Esophagus squamous epithelium (tissue), 5 donors: ENCODE measurements at regions not wholly inside any gene's neighbourhood (a gene's known extent, or its start where the extent isn't known, plus 50 kb on each side); places are given as distances from the start of the nearest gene placed in this dataset.

Experiments used
- DNase-seq: peaks from one replicate; lab custom pipeline; 2025; lab: John Stamatoyannopoulos, UW
- H3K27ac ChIP-seq, 4 donors: fragments of 200-600 bp; sonication (generic); one replicate each; pipeline ENCODE4 v1.5.1; 2016 to 2019; ENCODE audit warnings: mild to moderate bottlenecking in 1 of 4
- H3K27me3 ChIP-seq, 4 donors: fragments of 200-600 bp; sonication (generic); 1 replicate in 3 of 4; 2 replicates in 1 of 4; pipeline versions ENCODE4 v1.5.1 to v1.6.0; 2017 to 2021; ENCODE audit warnings: antibody characterized with exemption in 1 of 4
- H3K36me3 ChIP-seq, 3 donors: fragments of 200-600 bp; sonication (generic); one replicate each; pipeline ENCODE4 v1.5.1; 2016 to 2019
- H3K4me1 ChIP-seq, 3 donors: fragments of 200-600 bp; sonication (generic); one replicate each; pipeline ENCODE4 v1.5.1; 2017 to 2019
- H3K4me3 ChIP-seq, 4 donors: fragments of 200-600 bp; sonication (generic); 1 replicate in 3 of 4; 2 replicates in 1 of 4; pipeline ENCODE4 v1.5.1; 2016 to 2019; ENCODE audit warnings: mild to moderate bottlenecking in 2 of 4, moderate library complexity in 1 of 4
- H3K9me3 ChIP-seq, 3 donors: fragments of 200-600 bp; sonication (generic); one replicate each; pipeline ENCODE4 v1.5.1; 2016 to 2019
- POLR2A ChIP-seq, 4 donors: fragments of 450-650 bp; IDR thresholded peaks; one replicate each; pipeline ENCODE4 v1.6.1; 2017; ENCODE audit warnings: antibody characterized with exemption in 4 of 4, mild to moderate bottlenecking in 4 of 4, moderate library complexity in 3 of 4
- WGBS, 2 donors: methylation state at CpG; one replicate each; pipeline ENCODE4 v1.1.5; 2018; 5-methylcytosine and 5-hydroxymethylcytosine counted together
- intact Hi-C: fragments of 100-400 bp; cut with DNase I; formaldehyde crosslinking; loops from one replicate; pipeline ENCODE4 v1.15.0; 2022
- TF ChIP-seq, protein P1 (sequence below), 6 experiments: fragments of 450-650 bp in 4 of 6; fragments of 200-600 bp in 2 of 6; sonication (generic) in 2 of 6; IDR thresholded peaks; one replicate each; pipeline ENCODE4 v1.5.1; 2016 to 2019; ENCODE audit warnings: antibody characterized with exemption in 6 of 6, mild to moderate bottlenecking in 4 of 6, moderate library complexity in 4 of 6
- donor health status: DM: yes; HTN: yes; CAD: no.

DNA sequence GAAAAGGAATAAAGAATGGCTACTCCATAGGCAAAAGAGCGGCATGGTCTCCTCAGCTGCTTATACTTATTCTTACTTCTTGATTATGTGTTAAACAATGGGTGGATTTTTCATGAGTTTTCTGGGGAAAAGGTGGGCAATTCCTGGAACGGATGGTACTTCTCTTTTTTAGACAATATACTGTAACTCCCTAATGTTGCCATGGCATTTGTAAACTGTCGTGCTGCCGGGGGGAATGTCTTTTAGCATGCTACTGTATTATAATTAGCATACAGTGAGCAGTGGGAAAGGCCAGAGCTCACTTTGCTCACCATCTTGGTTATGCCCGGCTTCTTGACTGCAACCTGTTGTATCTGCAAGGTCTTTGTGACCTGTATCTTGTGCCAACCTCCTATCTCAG, 372.1 kb upstream of the AKR1E2 start:
- DNase-seq = no peak
- no peaks in the 10 kb centered on the region for H3K27me3 ChIP-seq
- no peak overlapping the region for H3K4me3 ChIP-seq
- H3K27ac ChIP-seq = no peak overlapping the region
- intact Hi-C loops = no loop called here
- no peak for TF ChIP-seq POLR2A (IDR thresholded peaks at IDR 0.05)
- TF ChIP-seq, protein P1, sequence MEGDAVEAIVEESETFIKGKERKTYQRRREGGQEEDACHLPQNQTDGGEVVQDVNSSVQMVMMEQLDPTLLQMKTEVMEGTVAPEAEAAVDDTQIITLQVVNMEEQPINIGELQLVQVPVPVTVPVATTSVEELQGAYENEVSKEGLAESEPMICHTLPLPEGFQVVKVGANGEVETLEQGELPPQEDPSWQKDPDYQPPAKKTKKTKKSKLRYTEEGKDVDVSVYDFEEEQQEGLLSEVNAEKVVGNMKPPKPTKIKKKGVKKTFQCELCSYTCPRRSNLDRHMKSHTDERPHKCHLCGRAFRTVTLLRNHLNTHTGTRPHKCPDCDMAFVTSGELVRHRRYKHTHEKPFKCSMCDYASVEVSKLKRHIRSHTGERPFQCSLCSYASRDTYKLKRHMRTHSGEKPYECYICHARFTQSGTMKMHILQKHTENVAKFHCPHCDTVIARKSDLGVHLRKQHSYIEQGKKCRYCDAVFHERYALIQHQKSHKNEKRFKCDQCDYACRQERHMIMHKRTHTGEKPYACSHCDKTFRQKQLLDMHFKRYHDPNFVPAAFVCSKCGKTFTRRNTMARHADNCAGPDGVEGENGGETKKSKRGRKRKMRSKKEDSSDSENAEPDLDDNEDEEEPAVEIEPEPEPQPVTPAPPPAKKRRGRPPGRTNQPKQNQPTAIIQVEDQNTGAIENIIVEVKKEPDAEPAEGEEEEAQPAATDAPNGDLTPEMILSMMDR (IDR thresholded peaks at IDR 0.05) = no peak
- no peaks in the 10 kb centered on the region for H3K36me3 ChIP-seq
- 74 to 78% methylated on average over 5 of the region's 5 CpGs for WGBS, 2 donors
- no peaks in the 10 kb centered on the region for H3K9me3 ChIP-seq
- H3K4me1 ChIP-seq = no peaks in the 10 kb centered on the region

- no peaks in the 10 kb centered on the region for H3K4me1 ChIP-seq
- WGBS, 2 donors = 78 to 79% methylated on average over 8 of the region's 8 CpGs
- H3K4me3 ChIP-seq = no peak overlapping the region
- intact Hi-C loops = no loop called here
- no peak for TF ChIP-seq POLR2A (IDR thresholded peaks at IDR 0.05)
- TF ChIP-seq, protein P1 (IDR thresholded peaks at IDR 0.05) = no peak
- H3K27me3 ChIP-seq = no peaks in the 10 kb centered on the region
- DNase-seq = no peak
- no peaks in the 10 kb centered on the region for H3K36me3 ChIP-seq
- no peaks in the 10 kb centered on the region for H3K9me3 ChIP-seq
- no peak overlapping the region for H3K27ac ChIP-seq
These were observed 372.7 kb upstream of the AKR1E2 start for GRCh38 chr10:4453276-4453675.

DNA sequence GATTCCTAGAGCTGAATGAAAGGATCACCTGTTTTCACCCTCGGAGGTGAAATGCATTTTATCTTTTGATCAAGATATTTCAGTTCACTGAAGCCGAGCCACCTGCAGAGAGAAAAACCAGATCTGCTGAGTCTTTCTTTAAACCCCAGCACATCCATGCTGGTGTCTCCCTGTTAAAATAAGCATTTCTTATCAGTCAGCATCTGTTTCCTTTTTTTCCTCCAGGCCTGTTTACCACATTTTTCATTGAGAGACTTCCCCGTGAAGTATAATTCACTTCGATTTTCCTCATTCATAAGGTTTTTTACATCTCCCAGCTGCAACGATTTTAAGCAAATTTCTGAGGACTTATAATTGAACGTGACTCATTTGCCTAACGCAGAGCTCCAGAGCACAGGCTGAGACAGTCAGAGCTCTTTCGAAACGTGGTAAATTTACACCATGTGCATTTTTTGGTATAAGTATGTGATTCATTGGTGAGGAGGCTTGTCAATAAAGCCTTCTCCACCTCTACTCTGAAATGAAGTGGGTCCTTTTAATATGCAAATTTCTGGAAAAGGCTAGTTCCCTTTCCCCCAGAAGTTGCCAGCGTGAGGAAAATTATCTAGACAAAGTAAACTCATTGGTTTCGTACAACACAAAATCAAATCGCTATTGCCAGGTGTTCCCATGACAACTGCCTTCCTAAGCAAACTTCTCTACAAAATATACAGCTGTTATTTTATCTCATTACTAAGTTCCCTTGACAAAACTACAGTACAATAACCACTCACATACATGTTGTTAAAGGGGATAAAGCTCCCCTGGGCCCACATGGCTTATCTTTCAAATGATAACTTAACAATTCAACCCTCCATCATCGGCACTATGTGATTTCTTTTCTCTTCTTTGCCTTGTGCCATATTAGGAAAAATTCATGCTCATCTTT, 374.8 kb upstream of the AKR1E2 start:
- H3K36me3 ChIP-seq = no peaks in the 10 kb centered on the region
- no peaks in the 10 kb centered on the region for H3K4me1 ChIP-seq
- no peak overlapping the region for H3K4me3 ChIP-seq
- WGBS, 2 donors = 55 to 57% methylated on average over 13 of the region's 13 CpGs
- H3K9me3 ChIP-seq = no peaks in the 10 kb centered on the region
- no peak overlapping the region for H3K27ac ChIP-seq
- TF ChIP-seq, protein P1 (IDR thresholded peaks at IDR 0.05) = no peak
- TF ChIP-seq POLR2A (IDR thresholded peaks at IDR 0.05) = no peak
- DNase-seq = no peak
- H3K27me3 ChIP-seq = no peaks in the 10 kb centered on the region
- intact Hi-C loops = no loop called here

GRCh38 chr10:4450169-4450568, 375.8 kb upstream of the AKR1E2 start:
- 95 to 99% methylated on average over 5 of the region's 5 CpGs for WGBS, 2 donors
- Histone ChIP-seq H3K9me3 (no peaks in the 10 kb centered on the region), H3K36me3 (no peaks in the 10 kb centered on the region), H3K27ac (no peak overlapping the region), H3K27me3 (no peaks in the 10 kb centered on the region), H3K4me1 (no peaks in the 10 kb centered on the region), H3K4me3 (no peak overlapping the region)
- DNase-seq = no peak
- TF ChIP-seq POLR2A (IDR thresholded peaks at IDR 0.05) = no peak
- TF ChIP-seq, protein P1 (IDR thresholded peaks at IDR 0.05) = no peak
- intact Hi-C loops = no loop called here

DNA sequence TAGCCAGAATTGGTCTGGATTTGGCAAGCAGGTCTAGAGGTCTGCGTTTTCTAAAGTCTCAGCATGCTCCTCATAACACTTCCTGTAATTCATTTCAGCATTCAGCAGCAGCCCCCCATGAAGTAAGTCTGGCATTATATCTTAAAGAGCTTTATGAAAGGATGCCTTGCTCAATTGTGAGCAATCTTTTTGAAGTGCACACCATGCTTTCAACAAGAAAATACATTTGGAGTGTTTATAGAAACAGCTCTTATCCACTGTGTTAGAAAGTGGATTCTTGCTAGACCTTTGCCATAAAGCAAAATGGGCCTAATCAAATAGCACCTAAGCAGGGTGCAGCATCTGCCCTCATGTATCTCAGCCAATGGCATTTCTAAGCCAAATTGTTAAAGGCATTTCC, 378.0 kb upstream of the AKR1E2 start:
- H3K4me3 ChIP-seq = no peak overlapping the region
- H3K4me1 ChIP-seq = no peaks in the 10 kb centered on the region
- intact Hi-C loops = no loop called here
- TF ChIP-seq POLR2A (IDR thresholded peaks at IDR 0.05) = no peak
- TF ChIP-seq, protein P1 (IDR thresholded peaks at IDR 0.05) = no peak
- 71 to 82% methylated on average over 1 of the region's 1 CpG for WGBS, 2 donors
- H3K27ac ChIP-seq = no peak overlapping the region
- no peak for DNase-seq
- H3K36me3 ChIP-seq = no peaks in the 10 kb centered on the region
- H3K27me3 ChIP-seq = no peaks in the 10 kb centered on the region
- H3K9me3 ChIP-seq = peaks cover 0 to 7% (median 0%) of the 10 kb centered on the region in 3 donors
